ENCODE measurements at regions not wholly inside any gene's neighbourhood (a gene's known extent, or its start where the extent isn't known, plus 50 kb on each side); places are given as distances from the start of the nearest gene placed in this dataset.

DNA sequence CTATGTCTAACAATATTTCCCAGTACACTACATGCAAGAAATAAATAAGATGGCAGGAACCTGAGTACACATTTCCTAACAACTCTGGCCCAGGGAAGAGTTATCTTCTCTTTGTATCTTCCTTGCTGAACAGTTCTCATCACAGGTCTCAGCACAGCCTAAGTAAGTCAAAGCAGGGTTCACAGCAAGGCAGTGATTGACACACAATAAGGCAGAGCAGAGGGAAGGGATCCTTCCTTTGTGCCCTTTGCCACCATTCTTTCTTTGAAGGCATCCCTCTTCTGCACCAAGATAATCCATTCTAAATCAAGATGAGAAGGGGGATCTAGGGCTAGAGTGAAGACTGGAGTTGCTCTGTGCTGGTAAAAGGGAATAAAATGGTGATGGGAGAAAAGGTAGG is 73.4 kb upstream of the TRPC4 start:
- DNase-seq (no peak), ATAC-seq (no peak)
- Mint-ChIP-seq H3K27me3 (no peaks in the 10 kb centered on the region), H3K9me3 (peaks cover 0 to 9% (median 1%) of the 10 kb centered on the region in 9 donors), H3K27ac (no peak overlapping the region), H3K4me3 (no peak overlapping the region), H3K4me1 (no peaks in the 10 kb centered on the region), H3K36me3 (no peaks in the 10 kb centered on the region)
- POLR2A ChIA-PET, result no interaction called here

DNA sequence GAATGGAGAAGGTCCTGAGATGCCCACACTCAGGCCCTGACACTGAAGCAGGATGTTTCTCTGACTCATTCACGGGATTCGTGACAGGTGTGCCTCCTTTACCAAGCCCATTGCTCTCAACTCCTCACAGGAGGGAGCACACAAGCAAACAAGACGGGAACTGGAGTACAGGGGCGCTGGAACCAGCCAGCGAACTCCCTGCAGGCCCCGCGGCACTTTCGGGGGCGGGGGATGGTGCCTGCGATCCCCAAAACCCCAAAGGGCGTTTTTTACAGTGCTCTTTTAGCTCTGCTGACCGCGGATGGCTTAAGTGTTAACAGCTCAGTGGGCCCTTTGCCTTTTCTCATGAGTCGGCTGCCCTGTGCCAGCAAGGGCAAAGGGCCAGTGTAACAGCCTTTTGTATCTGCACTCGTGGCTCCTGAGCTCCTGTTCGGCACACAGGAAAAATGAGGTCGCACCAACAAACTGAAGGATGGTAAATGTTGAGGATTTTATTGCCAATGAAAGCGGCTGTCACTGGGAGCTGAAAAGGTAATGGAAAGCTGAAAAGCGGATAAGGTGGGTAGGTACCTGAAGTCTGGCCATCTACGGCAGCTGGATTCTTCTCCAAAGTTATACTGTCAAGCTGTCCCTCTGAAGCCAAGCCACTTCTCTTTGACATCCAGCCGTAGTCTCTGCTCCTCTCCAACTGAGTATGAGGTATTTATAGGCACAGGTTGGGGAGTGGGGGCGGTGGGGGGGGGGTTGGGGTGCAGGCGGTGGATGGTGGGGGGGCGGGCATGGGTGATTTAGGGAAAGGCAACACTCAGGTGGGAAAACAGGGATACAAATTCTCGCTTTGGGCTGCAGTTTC is 65.0 kb upstream of the TRPC4 start:
- Mint-ChIP-seq H3K4me1 (no peaks in the 10 kb centered on the region), H3K27ac (no peak overlapping the region), H3K9me3 (peaks cover 0 to 6% (median 0%) of the 10 kb centered on the region in 9 donors), H3K36me3 (no peaks in the 10 kb centered on the region), H3K27me3 (no peaks in the 10 kb centered on the region), H3K4me3 (no peak overlapping the region)
- POLR2A ChIA-PET, result no interaction called here
- ATAC-seq, result no peak
- no peak for DNase-seq

DNA sequence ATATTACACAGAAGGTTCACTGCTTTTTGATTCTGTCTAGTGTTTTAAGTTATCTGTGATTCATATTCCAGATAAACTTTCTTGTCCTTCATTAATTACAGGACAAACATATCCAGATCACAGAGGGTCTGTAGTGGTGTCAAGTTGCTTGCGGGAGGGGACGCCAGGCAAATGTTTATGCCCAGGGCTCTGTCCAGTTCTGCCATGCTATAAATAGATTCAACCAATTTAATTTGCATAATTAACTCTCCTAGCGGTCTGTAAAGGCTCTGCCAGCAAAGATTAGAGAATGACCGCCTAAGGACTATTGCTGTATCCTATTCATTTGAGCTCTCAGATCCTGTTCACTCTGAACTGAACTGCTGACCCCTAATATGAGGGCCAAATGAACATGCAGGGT is 59.7 kb upstream of the TRPC4 start:
- no peaks in the 10 kb centered on the region for H3K36me3 Mint-ChIP-seq
- DNase-seq (no peak), ATAC-seq (no peak)
- peaks cover 0 to 6% (median 0%) of the 10 kb centered on the region in 9 donors for H3K9me3 Mint-ChIP-seq
- no peaks in the 10 kb centered on the region for H3K27me3 Mint-ChIP-seq
- H3K4me3 Mint-ChIP-seq, result no peak overlapping the region
- POLR2A ChIA-PET, result no interaction called here
- no peaks in the 10 kb centered on the region for H3K4me1 Mint-ChIP-seq
- no peak overlapping the region for H3K27ac Mint-ChIP-seq

DNA sequence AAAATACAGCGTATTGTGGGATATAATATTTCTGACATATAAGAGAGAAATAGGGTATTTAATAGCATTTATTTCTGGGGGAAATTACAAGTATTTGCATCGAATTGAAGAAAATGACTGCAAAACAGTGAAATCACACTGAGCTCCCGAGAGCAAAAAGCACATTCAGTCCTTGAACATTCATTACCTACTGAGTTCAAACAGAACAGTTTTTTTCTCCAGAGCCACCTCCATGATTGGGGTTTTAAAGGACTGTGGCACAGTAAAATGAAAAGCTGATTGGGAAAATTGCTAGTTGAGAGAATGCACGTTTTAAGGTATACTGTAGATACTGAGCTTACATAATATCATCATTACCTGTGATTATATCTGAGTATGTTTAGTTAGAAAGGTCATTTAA is 58.0 kb upstream of the TRPC4 start:
- ATAC-seq (no peak), DNase-seq (no peak)
- no peak overlapping the region for H3K4me3 Mint-ChIP-seq
- no peaks in the 10 kb centered on the region for H3K4me1 Mint-ChIP-seq
- peaks cover 0 to under 1% (median 0%) of the 10 kb centered on the region in 5 donors for H3K27me3 Mint-ChIP-seq
- H3K27ac Mint-ChIP-seq, result no peak overlapping the region
- POLR2A ChIA-PET, result no interaction called here
- H3K9me3 Mint-ChIP-seq, result peaks cover 0 to 2% (median 0%) of the 10 kb centered on the region in 9 donors
- H3K36me3 Mint-ChIP-seq, result no peaks in the 10 kb centered on the region

DNA sequence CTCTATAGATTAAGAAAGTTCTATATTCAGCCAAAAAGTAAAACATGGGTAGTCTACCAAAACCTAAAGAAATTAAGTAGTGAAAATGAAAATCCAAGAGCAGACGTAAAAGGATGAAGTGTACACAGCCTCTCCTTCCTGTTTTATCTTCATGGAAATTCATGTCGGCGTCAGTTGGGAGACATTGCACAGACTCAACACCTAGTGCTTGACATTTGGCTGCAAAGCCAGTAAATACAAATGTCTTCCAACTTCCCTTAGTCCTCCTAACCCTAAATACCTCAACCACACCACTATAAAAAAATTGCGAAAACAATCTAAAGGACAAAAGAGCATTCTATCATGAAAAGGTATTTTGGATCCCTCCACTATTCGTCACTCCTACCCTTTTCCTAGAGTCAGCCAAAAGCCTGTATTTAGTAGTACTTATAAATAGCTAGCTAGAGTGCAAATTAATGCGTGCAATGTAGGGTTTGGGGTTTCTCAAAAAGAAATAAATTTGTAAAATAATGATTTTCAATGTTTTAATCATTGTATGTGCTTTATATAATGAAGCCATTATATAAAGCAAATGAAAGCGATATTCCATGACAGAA is 56.4 kb upstream of the TRPC4 start:
- Mint-ChIP-seq H3K4me3 (no peak overlapping the region), H3K27ac (no peak overlapping the region), H3K9me3 (no peaks in the 10 kb centered on the region), H3K4me1 (no peaks in the 10 kb centered on the region), H3K36me3 (no peaks in the 10 kb centered on the region), H3K27me3 (peaks cover 0 to 4% (median 0%) of the 10 kb centered on the region in 5 donors)
- DNase-seq (no peak), ATAC-seq (no peak)
- POLR2A ChIA-PET, result no interaction called here

DNA sequence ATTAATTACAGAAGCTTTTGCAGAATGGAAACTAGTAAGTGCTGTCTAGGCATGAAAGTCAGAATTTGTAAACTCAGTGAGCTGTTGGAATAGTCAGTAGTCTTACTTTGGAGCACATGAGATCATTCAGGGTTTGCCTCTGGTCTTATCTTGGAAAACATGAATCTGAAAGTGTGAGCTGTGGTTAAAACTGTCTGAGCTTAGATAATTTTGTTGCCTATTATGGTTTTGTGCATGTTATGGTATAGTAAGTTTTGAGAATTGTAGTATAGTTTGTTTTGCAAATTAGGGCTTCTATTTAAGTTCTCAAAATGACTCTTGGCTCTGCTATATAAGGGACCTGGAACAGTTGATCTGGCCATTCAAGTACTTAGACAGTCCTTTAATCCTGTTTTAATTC is 53.7 kb upstream of the TRPC4 start:
- H3K27ac Mint-ChIP-seq, result no peak overlapping the region
- no peaks in the 10 kb centered on the region for H3K9me3 Mint-ChIP-seq
- POLR2A ChIA-PET, result no interaction called here
- H3K27me3 Mint-ChIP-seq, result peaks cover 0 to 4% (median 0%) of the 10 kb centered on the region in 5 donors
- no peak for ATAC-seq
- DNase-seq, result no peak
- H3K4me3 Mint-ChIP-seq, result no peak overlapping the region
- H3K36me3 Mint-ChIP-seq, result no peaks in the 10 kb centered on the region
- H3K4me1 Mint-ChIP-seq, result no peaks in the 10 kb centered on the region

DNA sequence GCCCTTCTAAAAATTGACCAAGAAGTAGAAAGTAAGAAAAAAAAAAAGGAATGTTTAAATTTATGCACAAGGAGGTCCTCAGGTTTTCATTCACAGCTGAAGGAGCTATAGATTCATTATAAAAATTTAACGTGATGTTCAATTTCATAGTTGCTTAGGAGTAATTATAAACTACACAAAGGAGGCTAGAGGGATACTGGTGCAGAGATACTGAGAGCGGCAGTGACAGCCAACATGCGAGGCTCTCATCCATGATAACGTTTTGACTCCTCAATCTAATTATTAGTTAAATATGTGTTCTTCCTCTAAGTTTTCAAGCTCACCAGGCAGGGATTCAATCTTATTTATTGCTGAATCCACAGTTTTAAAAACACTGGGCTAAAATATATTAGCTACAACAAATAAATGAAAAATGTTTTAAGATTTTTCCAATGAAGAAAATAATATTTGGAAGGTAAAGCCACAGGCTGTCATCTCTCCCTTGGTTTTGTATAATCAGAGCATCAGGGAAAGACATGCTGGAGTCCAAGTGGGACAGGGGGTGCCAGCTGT is 49.8 kb upstream of the TRPC4 start:
- Mint-ChIP-seq H3K4me3 (no peak overlapping the region), H3K4me1 (no peaks in the 10 kb centered on the region), H3K27ac (no peak overlapping the region), H3K9me3 (peaks cover 0 to 4% (median 0%) of the 10 kb centered on the region in 9 donors), H3K36me3 (no peaks in the 10 kb centered on the region), H3K27me3 (peaks cover 0 to 4% (median 0%) of the 10 kb centered on the region in 5 donors)
- no peak for DNase-seq
- ATAC-seq, result no peak
- POLR2A ChIA-PET, result no interaction called here
